ENCODE measurements at regions not wholly inside any gene's neighbourhood (a gene's known extent, or its start where the extent isn't known, plus 50 kb on each side); places are given as distances from the start of the nearest gene placed in this dataset.

- Histone ChIP-seq H3K27ac (no peak overlapping the region), H3K4me3 (no peak overlapping the region)
- no peaks in the 10 kb centered on the region for H3K27me3 Mint-ChIP-seq (ENCODE audit: insufficient read depth, low read depth)
These were observed 1522.5 kb upstream of the PRMT6 start for GRCh38 chr1:105533996-105534395.

GRCh38 chr1:105544475-105544874 is 1512.0 kb upstream of the PRMT6 start:
- Mint-ChIP-seq H3K27me3 (ENCODE audit: insufficient read depth, low read depth) (peaks cover 2% of the 10 kb centered on the region), H3K9me3 (no peaks in the 10 kb centered on the region), H3K27ac (no peak overlapping the region), H3K36me3 (no peaks in the 10 kb centered on the region), H3K4me1 (no peaks in the 10 kb centered on the region), H3K4me3 (no peak overlapping the region)
- H3K27ac ChIP-seq, result no peak overlapping the region
- no peaks in the 10 kb centered on the region for H3K79me2 ChIP-seq (ENCODE audit: low read depth)
- no peaks in the 10 kb centered on the region for H3K4me1 ChIP-seq
- H3K9me3 ChIP-seq (ENCODE audit: low read depth), result no peaks in the 10 kb centered on the region
- no peaks in the 10 kb centered on the region for H3K27me3 ChIP-seq
- no peak overlapping the region for H3K4me2 ChIP-seq
- no peaks in the 10 kb centered on the region for H4K20me1 ChIP-seq (ENCODE audit: low read depth)
- H3F3A ChIP-seq (ENCODE audit: low read depth), result no peaks in the 10 kb centered on the region
- H3K36me3 ChIP-seq, result no peaks in the 10 kb centered on the region
- H2AFZ ChIP-seq (replicated peaks), result no peak overlapping the region
- TF ChIP-seq CTCF (IDR thresholded peaks at IDR 0.05), result no peak
- TF ChIP-seq EZH2 (IDR thresholded peaks at IDR 0.05), result no peak
- no peak for TF ChIP-seq EZH2phosphoT487 (IDR thresholded peaks at IDR 0.05)
- H3K9ac ChIP-seq, result no peak overlapping the region
- no peak overlapping the region for H3K4me3 ChIP-seq
- DNase-seq (ENCODE audit: low spot score), result no peak

More at GRCh38 chr1:105533996-105534395, 1522.5 kb upstream of the PRMT6 start:
- no peak for DNase-seq (ENCODE audit: low spot score)
- TF ChIP-seq EZH2 (IDR thresholded peaks at IDR 0.05) (no peak), EZH2phosphoT487 (IDR thresholded peaks at IDR 0.05) (no peak), CTCF (IDR thresholded peaks at IDR 0.05) (no peak)
- Histone ChIP-seq H3K4me1 (no peaks in the 10 kb centered on the region), H3K36me3 (no peaks in the 10 kb centered on the region), H3K27me3 (no peaks in the 10 kb centered on the region), H4K20me1 (ENCODE audit: low read depth) (no peaks in the 10 kb centered on the region), H2AFZ (replicated peaks) (no peak overlapping the region), H3K4me2 (no peak overlapping the region), H3K9me3 (ENCODE audit: low read depth) (no peaks in the 10 kb centered on the region), H3K9ac (no peak overlapping the region), H3F3A (ENCODE audit: low read depth) (no peaks in the 10 kb centered on the region), H3K79me2 (ENCODE audit: low read depth) (no peaks in the 10 kb centered on the region)
- peaks cover 2% of the 10 kb centered on the region for H3K4me1 Mint-ChIP-seq
- no peak overlapping the region for H3K4me3 Mint-ChIP-seq
- peaks cover 4% of the 10 kb centered on the region for H3K9me3 Mint-ChIP-seq
- no peak overlapping the region for H3K27ac Mint-ChIP-seq
- H3K36me3 Mint-ChIP-seq, result no peaks in the 10 kb centered on the region

GRCh38 chr1:105556266-105556665 is 1500.2 kb upstream of the PRMT6 start:
- Mint-ChIP-seq H3K4me3 (no peak overlapping the region), H3K4me1 (no peaks in the 10 kb centered on the region), H3K27ac (no peak overlapping the region), H3K36me3 (no peaks in the 10 kb centered on the region), H3K9me3 (no peaks in the 10 kb centered on the region), H3K27me3 (ENCODE audit: insufficient read depth, low read depth) (no peaks in the 10 kb centered on the region)
- Histone ChIP-seq H3K4me1 (no peaks in the 10 kb centered on the region), H3K4me3 (no peak overlapping the region), H3K36me3 (no peaks in the 10 kb centered on the region), H3K27me3 (no peaks in the 10 kb centered on the region), H3K4me2 (no peak overlapping the region), H3F3A (ENCODE audit: low read depth) (no peaks in the 10 kb centered on the region), H3K9ac (no peak overlapping the region), H2AFZ (replicated peaks) (peak overlapping the region; percentile 57), H3K27ac (no peak overlapping the region), H3K9me3 (ENCODE audit: low read depth) (no peaks in the 10 kb centered on the region), H4K20me1 (ENCODE audit: low read depth) (no peaks in the 10 kb centered on the region), H3K79me2 (ENCODE audit: low read depth) (no peaks in the 10 kb centered on the region)
- DNase-seq (ENCODE audit: low spot score), result peak; percentile 13
- TF ChIP-seq CTCF (IDR thresholded peaks at IDR 0.05) (no peak), EZH2 (IDR thresholded peaks at IDR 0.05) (no peak), EZH2phosphoT487 (IDR thresholded peaks at IDR 0.05) (no peak)
